ENCODE measurements at regions not wholly inside any gene's neighbourhood (a gene's known extent, or its start where the extent isn't known, plus 50 kb on each side); places are given as distances from the start of the nearest gene placed in this dataset.

GRCh38 chr2:133791191-133791590 lies 222.9 kb upstream of the NCKAP5 start:
- Histone ChIP-seq H3K4me1 (ENCODE audit: control insufficient read depth, low read length) (no peaks in the 10 kb centered on the region), H4K20me1 (ENCODE audit: control insufficient read depth, insufficient read depth, low read depth, low read length) (no peaks in the 10 kb centered on the region), H3K9me3 (ENCODE audit: control insufficient read depth, insufficient read depth, low read length) (no peaks in the 10 kb centered on the region), H3K36me3 (ENCODE audit: control insufficient read depth, low read length) (no peaks in the 10 kb centered on the region), H3K79me2 (ENCODE audit: control insufficient read depth, low read length) (no peaks in the 10 kb centered on the region), H3K4me2 (ENCODE audit: low read length) (no peak overlapping the region), H3F3A (ENCODE audit: control insufficient read depth, insufficient read depth) (no peaks in the 10 kb centered on the region), H3K4me3 (ENCODE audit: low read length) (no peak overlapping the region), H3K27ac (ENCODE audit: low read depth, low read length) (no peak overlapping the region), H3K9me2 (replicated peaks; ENCODE audit: control insufficient read depth, low read length) (no peaks in the 10 kb centered on the region), H3K27me3 (ENCODE audit: control insufficient read depth, low read length) (peaks cover 6% of the 10 kb centered on the region; the same call in 1 of the 2 replicates)
- no peak for TF ChIP-seq EZH2phosphoT487 (IDR thresholded peaks at IDR 0.05; ENCODE audit: borderline replicate concordance, low read length)
- no peak for TF ChIP-seq CTCF (IDR thresholded peaks at IDR 0.05; ENCODE audit: low read depth, low read length, poor library complexity, severe bottlenecking)

GRCh38 chr2:133792223-133792622 lies 224.0 kb upstream of the NCKAP5 start:
- Histone ChIP-seq H3K27ac (ENCODE audit: low read depth, low read length) (no peak overlapping the region), H3K9me2 (replicated peaks; ENCODE audit: control insufficient read depth, low read length) (no peaks in the 10 kb centered on the region), H4K20me1 (ENCODE audit: control insufficient read depth, insufficient read depth, low read depth, low read length) (no peaks in the 10 kb centered on the region), H3K4me3 (ENCODE audit: low read length) (no peak overlapping the region), H3K4me1 (ENCODE audit: control insufficient read depth, low read length) (no peaks in the 10 kb centered on the region), H3K79me2 (ENCODE audit: control insufficient read depth, low read length) (no peaks in the 10 kb centered on the region), H3K36me3 (ENCODE audit: control insufficient read depth, low read length) (no peaks in the 10 kb centered on the region), H3F3A (ENCODE audit: control insufficient read depth, insufficient read depth) (no peaks in the 10 kb centered on the region), H3K9me3 (ENCODE audit: control insufficient read depth, insufficient read depth, low read length) (no peaks in the 10 kb centered on the region), H3K27me3 (ENCODE audit: control insufficient read depth, low read length) (peaks cover 6% of the 10 kb centered on the region; the same call in 1 of the 2 replicates), H3K4me2 (ENCODE audit: low read length) (no peak overlapping the region)
- no peak for TF ChIP-seq EZH2phosphoT487 (IDR thresholded peaks at IDR 0.05; ENCODE audit: borderline replicate concordance, low read length)
- TF ChIP-seq CTCF (IDR thresholded peaks at IDR 0.05; ENCODE audit: low read depth, low read length, poor library complexity, severe bottlenecking): no peak

DNA sequence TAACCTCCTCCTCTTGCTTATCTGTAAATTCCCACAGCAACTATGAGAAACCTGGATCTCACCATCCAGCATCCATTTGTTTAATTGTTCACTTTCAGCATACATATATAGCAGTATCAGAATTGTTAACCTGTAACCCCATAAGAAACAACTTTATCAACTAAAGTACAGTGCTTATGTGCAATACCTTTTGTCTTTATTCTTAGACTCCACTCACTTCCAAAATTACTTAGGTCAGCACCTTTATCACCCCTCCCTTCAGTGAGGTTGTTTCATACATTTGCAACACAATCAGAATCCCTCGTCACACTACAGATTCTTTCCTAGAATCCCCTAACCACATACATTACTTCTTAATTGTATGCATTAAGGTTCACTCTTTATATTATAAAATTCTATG lies 225.9 kb upstream of the NCKAP5 start:
- Histone ChIP-seq H3K27ac (ENCODE audit: low read depth, low read length) (no peak overlapping the region), H4K20me1 (ENCODE audit: control insufficient read depth, insufficient read depth, low read depth, low read length) (no peaks in the 10 kb centered on the region), H3K79me2 (ENCODE audit: control insufficient read depth, low read length) (no peaks in the 10 kb centered on the region), H3K27me3 (ENCODE audit: control insufficient read depth, low read length) (no peaks in the 10 kb centered on the region), H3K4me1 (ENCODE audit: control insufficient read depth, low read length) (no peaks in the 10 kb centered on the region), H3K4me3 (ENCODE audit: low read length) (no peak overlapping the region), H3K4me2 (ENCODE audit: low read length) (no peak overlapping the region), H3F3A (ENCODE audit: control insufficient read depth, insufficient read depth) (no peaks in the 10 kb centered on the region), H3K9me3 (ENCODE audit: control insufficient read depth, insufficient read depth, low read length) (no peaks in the 10 kb centered on the region), H3K9me2 (replicated peaks; ENCODE audit: control insufficient read depth, low read length) (no peaks in the 10 kb centered on the region), H3K36me3 (ENCODE audit: control insufficient read depth, low read length) (no peaks in the 10 kb centered on the region)
- TF ChIP-seq EZH2phosphoT487 (IDR thresholded peaks at IDR 0.05; ENCODE audit: borderline replicate concordance, low read length) (no peak), CTCF (IDR thresholded peaks at IDR 0.05; ENCODE audit: low read depth, low read length, poor library complexity, severe bottlenecking) (no peak)

- Histone ChIP-seq H3K27ac (ENCODE audit: low read depth, low read length) (no peak overlapping the region), H3F3A (ENCODE audit: control insufficient read depth, insufficient read depth) (no peaks in the 10 kb centered on the region), H3K4me2 (ENCODE audit: low read length) (no peak overlapping the region), H4K20me1 (ENCODE audit: control insufficient read depth, insufficient read depth, low read depth, low read length) (no peaks in the 10 kb centered on the region), H3K27me3 (ENCODE audit: control insufficient read depth, low read length) (no peaks in the 10 kb centered on the region), H3K9me2 (replicated peaks; ENCODE audit: control insufficient read depth, low read length) (no peaks in the 10 kb centered on the region), H3K36me3 (ENCODE audit: control insufficient read depth, low read length) (no peaks in the 10 kb centered on the region), H3K9me3 (ENCODE audit: control insufficient read depth, insufficient read depth, low read length) (peaks cover 6% of the 10 kb centered on the region; the same call in 1 of the 2 replicates), H3K4me1 (ENCODE audit: control insufficient read depth, low read length) (no peaks in the 10 kb centered on the region), H3K79me2 (ENCODE audit: control insufficient read depth, low read length) (no peaks in the 10 kb centered on the region), H3K4me3 (ENCODE audit: low read length) (no peak overlapping the region)
- TF ChIP-seq CTCF (IDR thresholded peaks at IDR 0.05; ENCODE audit: low read depth, low read length, poor library complexity, severe bottlenecking) (no peak), EZH2phosphoT487 (IDR thresholded peaks at IDR 0.05; ENCODE audit: borderline replicate concordance, low read length) (no peak)
These were observed 233.7 kb upstream of the NCKAP5 start for GRCh38 chr2:133801946-133802345.

Measured in DOHH2 (cell line).